ENCODE measurements at regions not wholly inside any gene's neighbourhood (a gene's known extent, or its start where the extent isn't known, plus 50 kb on each side); places are given as distances from the start of the nearest gene placed in this dataset.

GRCh38 chr12:86530996-86531655, 274.9 kb upstream of the MGAT4C start:
- no peaks in the 10 kb centered on the region for H3K36me3 Mint-ChIP-seq (ENCODE audit: low read depth)
- H3K9me3 Mint-ChIP-seq, result peaks cover 13% of the 10 kb centered on the region
- H3K4me1 Mint-ChIP-seq (ENCODE audit: low read depth), result no peaks in the 10 kb centered on the region
- no peak for TF ChIP-seq CTCF (IDR thresholded peaks at IDR 0.05)
- DNase-seq, result no peak
- H3K4me3 Mint-ChIP-seq, result no peak overlapping the region
- no peak overlapping the region for H3K27ac Mint-ChIP-seq
- H3K27me3 Mint-ChIP-seq (ENCODE audit: insufficient read depth), result no peaks in the 10 kb centered on the region

DNA sequence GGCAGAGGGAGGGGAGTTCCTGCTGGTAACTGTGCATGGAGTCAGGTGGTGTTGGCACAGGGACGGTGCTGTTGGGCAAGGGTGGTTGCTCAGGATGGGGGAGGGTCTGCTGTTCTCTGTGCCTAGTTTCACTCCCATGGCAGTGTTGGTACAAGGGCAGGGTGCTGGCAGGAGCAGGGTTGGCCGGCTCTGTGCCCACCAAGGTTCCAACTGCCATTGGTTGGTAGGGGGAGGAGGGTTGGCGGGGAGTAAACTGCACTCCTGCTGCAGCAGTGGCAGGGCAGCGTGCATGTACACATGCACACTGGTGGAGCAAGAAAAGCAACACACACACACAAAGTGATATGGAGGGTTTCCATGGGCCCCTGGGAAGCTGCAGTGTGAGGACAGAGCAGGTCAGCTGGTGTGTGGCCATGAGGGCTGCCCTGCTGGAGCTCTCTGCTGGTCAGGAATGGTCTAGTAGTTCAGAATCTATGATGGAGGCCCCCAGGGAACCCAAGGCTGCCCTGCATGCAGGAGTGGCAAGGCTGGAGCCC, 269.9 kb upstream of the MGAT4C start:
- Mint-ChIP-seq H3K27ac (no peak overlapping the region), H3K9me3 (peaks cover 55% of the 10 kb centered on the region), H3K27me3 (ENCODE audit: insufficient read depth) (peaks cover 2% of the 10 kb centered on the region), H3K36me3 (ENCODE audit: low read depth) (0 out of 2 replicates have a peak, but pooled peaks cover 4% of the 10 kb centered on the region), H3K4me3 (no peak overlapping the region), H3K4me1 (ENCODE audit: low read depth) (no peaks in the 10 kb centered on the region)
- no peak for DNase-seq
- TF ChIP-seq CTCF (IDR thresholded peaks at IDR 0.05), result no peak

DNA sequence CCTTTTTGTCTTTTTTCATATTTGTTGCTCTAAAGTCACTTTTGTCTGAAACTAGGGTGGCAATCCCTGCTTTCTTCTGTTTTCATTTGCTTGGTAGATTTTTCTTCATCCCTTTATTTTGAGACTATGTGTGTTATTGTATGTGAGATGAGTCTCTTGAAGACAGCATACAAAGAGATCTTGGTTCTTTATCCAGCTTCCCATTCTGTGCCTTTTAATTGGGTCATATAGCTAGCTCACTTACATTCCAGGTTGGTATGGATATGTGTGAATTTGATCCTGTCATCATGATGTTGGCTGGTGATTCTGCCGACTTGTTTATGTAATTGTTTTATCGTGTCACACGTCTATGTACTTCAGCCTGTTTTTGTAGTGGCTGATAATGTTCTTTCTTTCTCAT, 267.7 kb upstream of the MGAT4C start:
- Mint-ChIP-seq H3K4me1 (ENCODE audit: low read depth) (no peaks in the 10 kb centered on the region), H3K36me3 (ENCODE audit: low read depth) (0 out of 2 replicates have a peak, but pooled peaks cover 4% of the 10 kb centered on the region), H3K27me3 (ENCODE audit: insufficient read depth) (peaks cover 2% of the 10 kb centered on the region), H3K9me3 (peaks cover 60% of the 10 kb centered on the region), H3K27ac (no peak overlapping the region), H3K4me3 (no peak overlapping the region)
- DNase-seq, result no peak
- no peak for TF ChIP-seq CTCF (IDR thresholded peaks at IDR 0.05)

DNA sequence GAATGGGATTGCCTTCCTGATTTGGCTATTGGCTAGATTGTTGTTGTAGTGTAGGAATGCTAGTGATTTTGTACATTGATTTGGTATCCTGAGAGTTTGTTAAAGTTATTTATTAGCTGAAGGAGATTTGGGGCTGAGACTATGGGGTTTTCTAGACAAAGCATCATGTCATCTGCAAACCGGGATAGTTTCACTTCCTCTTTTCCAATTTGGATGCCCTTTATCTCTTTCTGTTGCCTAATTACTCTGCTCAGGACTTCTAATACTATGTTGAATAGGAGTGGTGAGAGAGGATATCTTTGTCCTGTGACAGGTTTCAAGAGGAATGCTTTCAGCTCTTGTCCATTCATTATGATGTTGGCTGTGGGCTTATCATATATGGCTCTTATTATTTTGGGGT, 265.7 kb upstream of the MGAT4C start:
- Mint-ChIP-seq H3K4me1 (ENCODE audit: low read depth) (no peaks in the 10 kb centered on the region), H3K27me3 (ENCODE audit: insufficient read depth) (peaks cover 2% of the 10 kb centered on the region), H3K4me3 (no peak overlapping the region), H3K9me3 (peaks cover 58% of the 10 kb centered on the region), H3K36me3 (ENCODE audit: low read depth) (0 out of 2 replicates have a peak, but pooled peaks cover 4% of the 10 kb centered on the region), H3K27ac (no peak overlapping the region)
- no peak for DNase-seq
- no peak for TF ChIP-seq CTCF (IDR thresholded peaks at IDR 0.05)

DNA sequence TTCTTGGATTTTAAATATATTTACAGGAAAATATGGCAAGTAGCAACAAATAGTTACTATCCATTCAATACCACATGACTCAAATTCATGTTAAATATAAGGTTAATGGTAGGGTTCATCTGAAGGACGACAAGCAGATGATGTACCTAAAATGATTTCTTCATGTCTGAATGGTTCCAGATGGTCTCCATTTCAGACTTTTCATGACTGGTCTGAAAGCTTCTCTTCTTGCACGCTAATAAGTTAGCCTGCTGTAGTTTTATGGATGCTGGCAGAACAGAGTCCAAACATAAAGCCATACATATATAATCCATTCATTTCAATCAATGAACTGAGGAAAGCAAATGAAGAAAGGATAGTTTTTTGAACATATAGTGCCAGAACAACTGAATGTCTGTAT, 257.0 kb upstream of the MGAT4C start:
- TF ChIP-seq CTCF (IDR thresholded peaks at IDR 0.05), result no peak
- H3K27ac Mint-ChIP-seq, result no peak overlapping the region
- no peak for DNase-seq
- H3K4me1 Mint-ChIP-seq (ENCODE audit: low read depth), result no peaks in the 10 kb centered on the region
- H3K36me3 Mint-ChIP-seq (ENCODE audit: low read depth), result no peaks in the 10 kb centered on the region
- H3K27me3 Mint-ChIP-seq (ENCODE audit: insufficient read depth), result peaks cover 1% of the 10 kb centered on the region; the same call in 1 of the 2 replicates
- H3K9me3 Mint-ChIP-seq, result peaks cover 29% of the 10 kb centered on the region
- no peak overlapping the region for H3K4me3 Mint-ChIP-seq
